ENCODE measurements at regions not wholly inside any gene's neighbourhood (a gene's known extent, or its start where the extent isn't known, plus 50 kb on each side); places are given as distances from the start of the nearest gene placed in this dataset.

- DNase-seq: no peak
Observed at GRCh38 chr19:31223740-31224534, 125.3 kb downstream of the TSHZ3 start.

GRCh38 chr19:31220540-31220939 lies 128.7 kb downstream of the TSHZ3 start:
- peak; percentile 14 for DNase-seq

GRCh38 chr19:31214997-31215396 lies 134.2 kb downstream of the TSHZ3 start:
- no peak for DNase-seq

- DNase-seq: peak; percentile 85
Observed at GRCh38 chr19:31214086-31214485, 135.2 kb downstream of the TSHZ3 start.

- no peak for DNase-seq
Observed at GRCh38 chr19:31211088-31211487, 138.1 kb downstream of the TSHZ3 start.

GRCh38 chr19:31205887-31206518 lies 143.2 kb downstream of the TSHZ3 start:
- DNase-seq: no peak

GRCh38 chr19:31204115-31204514 lies 145.1 kb downstream of the TSHZ3 start:
- DNase-seq: no peak

- DNase-seq: no peak
Observed at GRCh38 chr19:31185261-31185660, 164.0 kb downstream of the TSHZ3 start.

- DNase-seq: no peak
Observed at GRCh38 chr19:31181535-31181934, 167.7 kb downstream of the TSHZ3 start.

- no peak for DNase-seq
Observed at GRCh38 chr19:31180907-31181306, 168.3 kb downstream of the TSHZ3 start.

- DNase-seq: no peak
Observed at GRCh38 chr19:31179471-31179852, 169.8 kb downstream of the TSHZ3 start.

- no peak for DNase-seq
Observed at GRCh38 chr19:31178833-31179470, 170.3 kb downstream of the TSHZ3 start.

- no peak for DNase-seq
Observed at GRCh38 chr19:31177246-31177645, 172.0 kb downstream of the TSHZ3 start.

GRCh38 chr19:31175564-31176348 lies 173.5 kb downstream of the TSHZ3 start:
- DNase-seq: no peak

- no peak for DNase-seq
Observed at GRCh38 chr19:31174948-31175347, 174.3 kb downstream of the TSHZ3 start.

- DNase-seq: no peak
Observed at GRCh38 chr19:31173991-31174390, 175.2 kb downstream of the TSHZ3 start.

- DNase-seq: no peak
Observed at GRCh38 chr19:31171936-31172335, 177.3 kb downstream of the TSHZ3 start.

GRCh38 chr19:31170046-31170445 lies 179.2 kb downstream of the TSHZ3 start:
- no peak for DNase-seq

- no peak for DNase-seq
Observed at GRCh38 chr19:31168106-31168625, 181.1 kb downstream of the TSHZ3 start.

- DNase-seq: no peak
Observed at GRCh38 chr19:31167690-31168089, 181.5 kb downstream of the TSHZ3 start.

GRCh38 chr19:31166206-31166605 lies 183.0 kb downstream of the TSHZ3 start:
- DNase-seq: no peak

GRCh38 chr19:31164791-31165251 lies 184.4 kb downstream of the TSHZ3 start:
- DNase-seq: no peak

All from activated naive CD4-positive, alpha-beta T cell treated with anti-CD3 and anti-CD28 coated beads, Interleukin-2, amount 50 U/mL, for 16 hours (primary cell).